GM12801 (cell line): ENCODE measurements at regions not wholly inside any gene's neighbourhood (a gene's known extent, or its start where the extent isn't known, plus 50 kb on each side); places are given as distances from the start of the nearest gene placed in this dataset.

Experiments used
- TF ChIP-seq, protein P1 (sequence below): IDR thresholded peaks from one replicate; pipeline ENCODE4 v1.5.1; 2011; ENCODE audit warnings: control low read depth; ENCODE audit not compliant: insufficient read length; ENCODE audit errors: extremely low read depth

DNA sequence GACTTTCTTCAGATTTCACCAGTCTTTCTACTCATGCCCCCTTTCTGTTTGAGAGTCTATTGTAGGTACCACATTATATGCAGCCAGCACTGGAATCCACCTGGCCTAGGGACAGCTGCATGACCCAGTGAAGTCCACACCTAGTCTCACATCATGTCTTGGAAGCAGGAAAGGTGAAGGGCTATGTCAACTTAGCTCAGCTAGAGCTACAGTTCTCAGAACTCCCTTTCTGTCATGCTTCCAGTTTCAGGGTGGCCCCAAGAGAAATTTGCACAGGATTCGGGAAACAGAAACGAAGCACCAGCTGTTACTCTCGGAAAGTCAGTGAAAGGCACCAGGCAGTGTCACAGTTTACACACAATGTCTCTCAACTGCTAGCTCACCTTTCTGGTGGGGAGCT, 51.6 kb upstream of the NLRP1 start:
- TF ChIP-seq, protein P1, sequence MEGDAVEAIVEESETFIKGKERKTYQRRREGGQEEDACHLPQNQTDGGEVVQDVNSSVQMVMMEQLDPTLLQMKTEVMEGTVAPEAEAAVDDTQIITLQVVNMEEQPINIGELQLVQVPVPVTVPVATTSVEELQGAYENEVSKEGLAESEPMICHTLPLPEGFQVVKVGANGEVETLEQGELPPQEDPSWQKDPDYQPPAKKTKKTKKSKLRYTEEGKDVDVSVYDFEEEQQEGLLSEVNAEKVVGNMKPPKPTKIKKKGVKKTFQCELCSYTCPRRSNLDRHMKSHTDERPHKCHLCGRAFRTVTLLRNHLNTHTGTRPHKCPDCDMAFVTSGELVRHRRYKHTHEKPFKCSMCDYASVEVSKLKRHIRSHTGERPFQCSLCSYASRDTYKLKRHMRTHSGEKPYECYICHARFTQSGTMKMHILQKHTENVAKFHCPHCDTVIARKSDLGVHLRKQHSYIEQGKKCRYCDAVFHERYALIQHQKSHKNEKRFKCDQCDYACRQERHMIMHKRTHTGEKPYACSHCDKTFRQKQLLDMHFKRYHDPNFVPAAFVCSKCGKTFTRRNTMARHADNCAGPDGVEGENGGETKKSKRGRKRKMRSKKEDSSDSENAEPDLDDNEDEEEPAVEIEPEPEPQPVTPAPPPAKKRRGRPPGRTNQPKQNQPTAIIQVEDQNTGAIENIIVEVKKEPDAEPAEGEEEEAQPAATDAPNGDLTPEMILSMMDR, result no peak

DNA sequence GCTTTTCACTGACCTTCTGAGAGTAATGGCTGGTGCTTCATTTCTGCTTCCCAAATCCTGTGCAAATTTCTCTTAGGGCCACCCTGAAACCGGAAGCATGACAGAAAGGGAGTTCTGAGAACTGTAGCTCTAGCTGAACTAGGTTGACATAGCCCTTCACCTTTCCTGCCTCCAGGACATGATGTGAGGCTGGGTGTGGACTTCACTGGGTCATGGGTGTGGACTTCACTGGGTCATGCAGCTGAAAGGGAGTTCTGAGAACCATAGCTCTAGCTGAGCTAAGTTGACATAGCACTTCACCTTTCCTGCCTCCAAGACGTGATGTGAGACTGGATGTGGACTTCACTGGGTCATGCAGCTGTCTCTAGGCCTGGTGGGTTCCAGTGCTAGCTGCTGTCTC, 54.3 kb upstream of the NLRP1 start:
- TF ChIP-seq, protein P1, result no peak

DNA sequence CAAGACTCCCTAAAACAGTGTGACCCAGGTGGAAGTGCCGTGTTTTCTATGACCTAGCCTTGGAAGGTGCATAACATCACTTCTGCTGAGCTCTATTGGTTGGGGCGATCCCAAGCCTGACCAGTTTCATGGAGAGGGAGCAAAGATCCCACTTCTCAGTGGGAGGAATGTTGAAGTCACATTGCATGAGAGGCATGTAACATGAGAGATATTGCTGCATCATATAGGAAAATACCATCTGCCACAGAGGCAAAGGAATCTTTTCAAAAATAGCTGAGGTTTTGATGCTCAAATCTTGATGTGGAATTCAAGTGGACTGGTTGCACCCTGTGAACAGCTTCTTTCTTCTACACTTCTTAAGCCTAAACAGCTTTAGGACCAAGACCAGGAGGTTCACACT, 56.4 kb upstream of the NLRP1 start:
- TF ChIP-seq, protein P1, result no peak

DNA sequence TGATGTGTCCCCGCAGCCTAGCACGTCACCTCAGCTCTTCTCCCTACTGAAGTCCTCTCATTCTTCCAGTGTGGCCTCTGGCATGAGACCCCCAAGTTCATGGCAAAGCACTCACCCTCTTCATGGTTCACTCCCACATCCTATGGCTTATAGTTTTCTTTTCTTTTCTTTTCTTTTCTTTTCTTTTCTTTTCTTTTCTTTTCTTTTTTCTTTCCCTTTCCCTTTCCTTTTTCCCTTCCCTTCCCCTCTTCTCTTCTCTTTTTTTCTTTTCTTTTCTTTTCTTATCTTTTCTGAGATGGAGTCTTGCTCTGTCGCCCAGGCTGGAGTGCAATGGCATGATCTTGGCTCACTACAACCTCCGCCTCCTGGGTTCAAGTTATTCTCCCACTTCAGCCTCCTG, 58.4 kb upstream of the NLRP1 start:
- TF ChIP-seq, protein P1, result no peak

DNA sequence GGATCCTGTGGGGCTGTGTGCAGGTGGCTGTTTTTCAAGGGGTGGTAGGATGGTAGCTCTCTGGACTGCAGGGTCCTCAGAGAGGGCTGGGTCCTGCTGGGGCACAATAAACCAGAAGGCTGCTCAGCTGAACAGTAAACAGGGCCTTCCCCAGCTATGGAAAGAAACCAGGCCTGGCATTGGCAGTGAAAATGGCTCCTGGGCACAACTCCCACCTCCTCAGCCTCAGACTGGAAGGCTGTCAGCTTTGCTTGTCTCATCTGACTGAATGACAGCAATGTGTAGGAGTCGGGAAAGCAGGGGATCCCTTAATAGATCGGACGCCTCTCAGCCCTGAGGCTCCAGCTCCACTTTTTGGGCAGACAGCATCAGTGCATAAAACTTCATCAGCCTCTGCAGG, 59.8 kb upstream of the NLRP1 start:
- TF ChIP-seq, protein P1, result no peak

DNA sequence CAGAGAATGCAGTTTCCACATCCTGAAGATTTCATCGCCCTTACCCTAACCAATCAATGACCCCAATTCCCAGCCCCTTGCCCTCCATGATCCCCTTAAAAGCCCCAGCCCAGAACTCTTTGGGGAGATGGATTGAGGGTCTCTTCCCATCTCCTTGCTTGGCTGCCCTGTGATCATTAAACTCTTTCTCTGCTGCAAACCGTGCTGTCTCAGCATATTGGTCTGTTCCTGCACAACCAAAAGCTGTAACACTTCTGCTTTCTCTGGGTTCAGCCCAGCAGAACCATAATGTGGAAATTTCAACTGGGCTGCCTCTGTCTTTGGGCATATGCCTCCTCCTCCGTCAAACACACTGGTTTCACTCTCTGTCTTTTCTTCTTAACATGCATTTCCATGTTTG, 67.0 kb upstream of the NLRP1 start:
- TF ChIP-seq, protein P1, result no peak

DNA sequence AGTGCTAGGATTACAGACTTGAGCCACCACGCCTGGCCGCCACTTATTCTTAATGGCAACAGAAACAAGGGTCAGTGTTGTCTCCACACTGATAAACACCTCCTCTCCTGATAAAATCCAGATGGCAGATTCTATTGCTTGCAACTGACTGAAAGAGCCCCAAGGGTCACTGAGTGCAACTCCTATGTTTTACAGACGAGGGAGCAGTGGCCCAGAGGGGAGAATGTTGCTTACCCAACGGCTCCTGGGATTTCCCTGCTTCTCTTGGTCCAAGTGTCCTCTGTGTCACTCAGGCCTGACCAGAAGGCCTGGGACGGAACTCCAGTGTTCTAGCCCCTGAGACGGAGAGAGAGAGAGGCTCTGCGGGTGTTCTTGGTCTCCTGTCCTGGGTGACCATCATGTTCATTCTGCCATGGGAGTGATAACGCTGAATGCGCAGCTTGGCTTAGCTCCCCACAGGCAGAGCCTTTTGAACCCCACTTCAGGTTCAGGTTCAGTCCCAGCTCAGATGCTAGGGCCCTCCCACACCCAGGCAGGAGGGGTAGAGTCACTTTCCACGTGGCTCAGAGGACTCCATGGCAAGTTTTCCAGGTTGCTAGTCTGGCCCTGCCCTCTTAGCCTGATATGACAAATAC, 77.3 kb upstream of the NLRP1 start:
- TF ChIP-seq, protein P1, result no peak
